GM12878 (cell line): ENCODE measurements at regions not wholly inside any gene's neighbourhood (a gene's known extent, or its start where the extent isn't known, plus 50 kb on each side); places are given as distances from the start of the nearest gene placed in this dataset.

ENCODE experiments used
- ATAC-seq: fragments of 200-7000 bp; cut with Tn5 transposase; 3 replicates; pipeline ENCODE4 v1.9.1; 2020; ENCODE audit warnings: mild to moderate bottlenecking, moderate library complexity
- BruUV-seq: library from RNA; stranded (reverse); fragments of 400-500 nt; replicated peaks from 2 replicates; lab custom pipeline; 2021; lab: Mats Ljungman, UMichigan
- CTCF ChIA-PET: fragments of 300-600 bp; sonication (Branson Sonifier 250); formaldehyde crosslinking; extraction: SDS; loops from one replicate; lab custom pipeline; 2021; ENCODE audit warnings: inconsistent platforms; lab: Yijun Ruan, JAX
- POLR2A ChIA-PET: fragments of 350-600 bp; formaldehyde crosslinking; extraction: SDS; loops from one replicate; lab custom pipeline; 2021; ENCODE audit warnings: inconsistent platforms; lab: Charles Lee
- RAD21 ChIA-PET: fragments of 300-600 bp; sonication (Branson Sonifier 250); formaldehyde crosslinking; loops from one replicate; lab custom pipeline; 2023; ENCODE audit warnings: antibody characterized with exemption; ENCODE audit not compliant: unreplicated experiment; lab: Charles Lee
- SMC1A ChIA-PET: fragments of 300-600 bp; sonication (Branson Sonifier 250); formaldehyde crosslinking; loops from one replicate; lab custom pipeline; 2023; ENCODE audit not compliant: unreplicated experiment, uncharacterized antibody; lab: Charles Lee
- DNase-seq: peaks from one replicate; pipeline ENCODE4 v3.0.0-alpha.2; 2011; ENCODE audit warnings: low read depth, low spot score
- FAIRE-seq: peaks from 3 replicates; lab custom pipeline; 2011; peaks lifted over from hg19 to GRCh38; lab: Jason Lieb, UNC
- H2AFZ ChIP-seq: 2 replicates; pipeline ENCODE4 v1.6.0; 2011; ENCODE audit warnings: low read depth, low read length, control low read depth; ENCODE audit not compliant: control insufficient read depth
- H3K27ac ChIP-seq: 2 replicates; pipeline ENCODE4 v1.5.1; 2011; ENCODE audit warnings: control low read depth; ENCODE audit not compliant: control insufficient read depth, insufficient read depth
- H3K27me3 ChIP-seq, 2 experiments: replicated peaks in 1 of 2; 2 replicates each; pipeline versions ENCODE4 v1.6.0 to v1.6.1; 2011; ENCODE audit warnings: low read length in 1 of 2; ENCODE audit not compliant: control insufficient read depth in 2 of 2, insufficient read depth in 2 of 2
- H3K36me3 ChIP-seq, 2 experiments: 2 replicates each; pipeline ENCODE4 v1.5.1; 2011; ENCODE audit warnings: low read length in 1 of 2; ENCODE audit not compliant: control insufficient read depth in 2 of 2, insufficient read depth in 2 of 2
- H3K4me1 ChIP-seq: 2 replicates; pipeline ENCODE4 v1.6.1; 2011; ENCODE audit warnings: mild to moderate bottlenecking, low read length, moderate library complexity, mixed read lengths; ENCODE audit not compliant: control insufficient read depth, insufficient read depth
- H3K4me2 ChIP-seq: 2 replicates; pipeline ENCODE4 v1.6.0; 2011; ENCODE audit warnings: control low read depth; ENCODE audit not compliant: control insufficient read depth, insufficient read depth
- H3K4me3 ChIP-seq: fragments of 200-600 bp; sonication (generic); 2 replicates; pipeline ENCODE4 v1.5.1; 2016
- H3K79me2 ChIP-seq: 2 replicates; pipeline ENCODE4 v1.6.0; 2011; ENCODE audit warnings: low read length; ENCODE audit not compliant: control insufficient read depth, insufficient read depth
- H3K9ac ChIP-seq: 2 replicates; pipeline ENCODE4 v1.8.0; 2011; ENCODE audit warnings: low read length, control low read depth, mixed read lengths; ENCODE audit not compliant: control insufficient read depth, insufficient read depth
- H3K9me3 ChIP-seq: replicated peaks from 3 replicates; pipeline ENCODE4 v1.5.1; 2011; ENCODE audit warnings: mild to moderate bottlenecking, low read length; ENCODE audit not compliant: control insufficient read depth, insufficient read depth
- H4K20me1 ChIP-seq: 2 replicates; pipeline ENCODE4 v1.6.0; 2011; ENCODE audit not compliant: control insufficient read depth, insufficient read depth
- ASH2L ChIP-seq: fragments of 300-600, 200-600 bp; sonication (generic); IDR thresholded peaks from 2 replicates; pipeline ENCODE4 v1.6.1; 2017; ENCODE audit warnings: low read depth, mild to moderate bottlenecking, borderline replicate concordance
- BHLHE40 ChIP-seq, 2 experiments: fragments of 450-650 bp in 1 of 2; IDR thresholded peaks; 2 replicates each; pipeline ENCODE4 v1.6.1; 2011 to 2017; ENCODE audit warnings: low read depth in 2 of 2, borderline replicate concordance in 1 of 2, improper control_type of control experiment in 1 of 2, low read length in 1 of 2, mild to moderate bottlenecking in 1 of 2
- FOS ChIP-seq: IDR thresholded peaks from 3 replicates; pipeline ENCODE4 v1.6.1; 2011; ENCODE audit warnings: borderline replicate concordance; ENCODE audit not compliant: insufficient read length; ENCODE audit errors: extremely low read depth
- NBN ChIP-seq: fragments of 450-650 bp; IDR thresholded peaks from 2 replicates; pipeline ENCODE4 v1.6.1; 2016
- NFXL1 ChIP-seq: fragments of 450-650 bp; IDR thresholded peaks from 2 replicates; pipeline ENCODE4 v1.6.1; 2017; ENCODE audit warnings: antibody characterized with exemption, mild to moderate bottlenecking, borderline replicate concordance
- SIX5 ChIP-seq: IDR thresholded peaks from 2 replicates; pipeline ENCODE4 v1.6.1; 2011; ENCODE audit warnings: mild to moderate bottlenecking, low read depth, low read length, moderate library complexity; ENCODE audit not compliant: severe bottlenecking
- SMAD5 ChIP-seq: IDR thresholded peaks from 2 replicates; pipeline ENCODE4 v1.6.1; 2016; ENCODE audit warnings: antibody characterized with exemption, low read depth
- SMARCA5 ChIP-seq: fragments of 450-650 bp; IDR thresholded peaks from 2 replicates; pipeline ENCODE4 v1.6.1; 2017; ENCODE audit warnings: mild to moderate bottlenecking
- STAT1 ChIP-seq: fragments of 450-650 bp; conservative IDR thresholded peaks from 2 replicates; pipeline ENCODE4 v1.6.1; 2014; ENCODE audit warnings: antibody characterized with exemption, mild to moderate bottlenecking
- ZNF24 ChIP-seq: fragments of 450-650 bp; IDR thresholded peaks from 2 replicates; pipeline ENCODE4 v1.6.1; 2017; ENCODE audit warnings: antibody characterized with exemption, mild to moderate bottlenecking
- ZSCAN29 ChIP-seq: fragments of 450-650 bp; IDR thresholded peaks from 2 replicates; pipeline ENCODE4 v1.6.1; 2017; ENCODE audit warnings: mild to moderate bottlenecking, moderate library complexity
- WGBS: methylation state at CpG from one replicate; pipeline ENCODE4 v1.1.6; 2016; ENCODE audit warnings: low lambda C conversion rate; ENCODE audit not compliant: insufficient replicate concordance, insufficient coverage; ENCODE audit errors: missing lambda C conversion rate; 5-methylcytosine and 5-hydroxymethylcytosine counted together
- in situ Hi-C: fragments of 300-500 bp; cut with MboI; formaldehyde crosslinking; loops from 9 replicates; pipeline ENCODE4 v1.14.3; 2018; ENCODE audit warnings: mixed read lengths
- intact Hi-C: fragments of 100-400 bp; cut with micrococcal nuclease; formaldehyde crosslinking; loops from one replicate; pipeline ENCODE4 v1.14.2; 2022; ENCODE audit not compliant: unreplicated experiment
- TF ChIP-seq, protein P1 (sequence below): IDR thresholded peaks from 2 replicates; pipeline ENCODE4 v1.6.1; 2012; ENCODE audit warnings: low read depth, low read length, improper control_type of control experiment
- TF ChIP-seq, protein P2 (sequence below): fragments of 150-350 bp; IDR thresholded peaks from 2 replicates; pipeline ENCODE4 v1.6.1; 2014; ENCODE audit warnings: mild to moderate bottlenecking, low read depth, low read length
- TF ChIP-seq, protein P3 (sequence below): IDR thresholded peaks from 2 replicates; pipeline ENCODE4 v1.6.1; 2012; ENCODE audit warnings: improper control_type of control experiment, low read depth, low read length; ENCODE audit not compliant: insufficient replicate concordance

DNA sequence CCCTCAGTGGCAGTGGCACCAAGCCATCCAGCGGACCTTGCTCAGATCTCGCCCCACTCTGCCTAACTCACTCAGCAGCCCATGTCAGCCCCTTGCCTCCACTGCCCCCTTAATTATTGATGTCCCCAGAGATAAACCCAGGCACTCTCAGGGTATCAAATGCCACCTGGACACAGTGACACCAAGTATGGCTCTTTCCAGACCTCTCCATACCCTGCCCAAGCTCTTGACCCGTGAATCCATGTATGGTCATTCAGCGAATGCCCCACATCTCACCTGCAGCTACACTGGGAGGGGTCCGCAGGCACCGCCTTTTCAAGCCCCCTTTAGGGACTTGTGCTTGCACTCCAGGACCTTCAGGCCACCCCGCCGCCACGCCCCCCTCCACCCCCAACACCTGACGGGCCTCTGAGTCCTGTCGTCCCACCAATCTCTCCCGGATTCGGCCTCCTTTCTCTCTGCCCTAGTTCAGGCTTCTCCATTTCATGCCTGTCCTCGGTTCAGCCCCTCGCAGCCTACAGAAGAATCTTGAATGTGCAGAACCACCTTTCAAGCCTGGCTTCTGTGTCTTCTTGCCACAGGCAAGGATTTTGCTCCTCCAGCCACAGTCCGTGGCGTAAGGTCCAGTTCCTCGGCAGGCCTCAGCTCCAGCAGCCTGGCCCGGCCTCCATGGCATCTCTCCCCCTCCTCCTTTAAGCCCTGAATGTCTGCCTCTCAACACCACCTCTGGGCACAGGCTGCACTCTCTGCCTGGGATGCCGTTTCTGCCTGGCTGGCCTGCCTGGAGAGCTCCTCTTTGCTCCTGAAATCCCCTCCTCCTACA is 54.1 kb upstream of the ODC1 start:
- ChIA-PET RAD21 (no interaction called here), CTCF (interaction anchor here (0.6 kb wide), 1 partner anchor 714 kb away, joined by 3 read pairs; no protein-coding TSS in a partner anchor), SMC1A (no interaction called here), POLR2A (no interaction called here)
- no peak overlapping the region for H3K4me3 ChIP-seq
- H2AFZ ChIP-seq, result no peak overlapping the region
- no peaks in the 10 kb centered on the region for H3K4me1 ChIP-seq
- no TSS peak for BruUV-seq
- 34% methylated on average over 13 of the region's 20 CpGs for WGBS
- intact Hi-C loops (no loop called here), in situ Hi-C loops (no loop called here)
- H3K9me3 ChIP-seq, result no peaks in the 10 kb centered on the region
- DNase-seq (no peak), ATAC-seq (no peak), FAIRE-seq (no peak)
- H4K20me1 ChIP-seq, result no peaks in the 10 kb centered on the region
- no peak overlapping the region for H3K27ac ChIP-seq
- H3K36me3 ChIP-seq, result no peaks in the 10 kb centered on the region
- TF ChIP-seq, protein P1, sequence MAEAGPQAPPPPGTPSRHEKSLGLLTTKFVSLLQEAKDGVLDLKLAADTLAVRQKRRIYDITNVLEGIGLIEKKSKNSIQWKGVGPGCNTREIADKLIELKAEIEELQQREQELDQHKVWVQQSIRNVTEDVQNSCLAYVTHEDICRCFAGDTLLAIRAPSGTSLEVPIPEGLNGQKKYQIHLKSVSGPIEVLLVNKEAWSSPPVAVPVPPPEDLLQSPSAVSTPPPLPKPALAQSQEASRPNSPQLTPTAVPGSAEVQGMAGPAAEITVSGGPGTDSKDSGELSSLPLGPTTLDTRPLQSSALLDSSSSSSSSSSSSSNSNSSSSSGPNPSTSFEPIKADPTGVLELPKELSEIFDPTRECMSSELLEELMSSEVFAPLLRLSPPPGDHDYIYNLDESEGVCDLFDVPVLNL, result no peak
- TF ChIP-seq ZNF24 (no peak), SMAD5 (no peak), STAT1 (no peak), BHLHE40 (IDR thresholded peaks at IDR 0.05; ENCODE audit: borderline replicate concordance in 1 of 2, low read depth in 2 of 2, low read length in 1 of 2) (no peak), ASH2L (no peak), NFXL1 (no peak), ZSCAN29 (no peak), SIX5 (no peak), FOS (no peak), NBN (no peak), SMARCA5 (no peak)
- TF ChIP-seq, protein P2, sequence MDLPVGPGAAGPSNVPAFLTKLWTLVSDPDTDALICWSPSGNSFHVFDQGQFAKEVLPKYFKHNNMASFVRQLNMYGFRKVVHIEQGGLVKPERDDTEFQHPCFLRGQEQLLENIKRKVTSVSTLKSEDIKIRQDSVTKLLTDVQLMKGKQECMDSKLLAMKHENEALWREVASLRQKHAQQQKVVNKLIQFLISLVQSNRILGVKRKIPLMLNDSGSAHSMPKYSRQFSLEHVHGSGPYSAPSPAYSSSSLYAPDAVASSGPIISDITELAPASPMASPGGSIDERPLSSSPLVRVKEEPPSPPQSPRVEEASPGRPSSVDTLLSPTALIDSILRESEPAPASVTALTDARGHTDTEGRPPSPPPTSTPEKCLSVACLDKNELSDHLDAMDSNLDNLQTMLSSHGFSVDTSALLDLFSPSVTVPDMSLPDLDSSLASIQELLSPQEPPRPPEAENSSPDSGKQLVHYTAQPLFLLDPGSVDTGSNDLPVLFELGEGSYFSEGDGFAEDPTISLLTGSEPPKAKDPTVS, result no peak
- TF ChIP-seq, protein P3, sequence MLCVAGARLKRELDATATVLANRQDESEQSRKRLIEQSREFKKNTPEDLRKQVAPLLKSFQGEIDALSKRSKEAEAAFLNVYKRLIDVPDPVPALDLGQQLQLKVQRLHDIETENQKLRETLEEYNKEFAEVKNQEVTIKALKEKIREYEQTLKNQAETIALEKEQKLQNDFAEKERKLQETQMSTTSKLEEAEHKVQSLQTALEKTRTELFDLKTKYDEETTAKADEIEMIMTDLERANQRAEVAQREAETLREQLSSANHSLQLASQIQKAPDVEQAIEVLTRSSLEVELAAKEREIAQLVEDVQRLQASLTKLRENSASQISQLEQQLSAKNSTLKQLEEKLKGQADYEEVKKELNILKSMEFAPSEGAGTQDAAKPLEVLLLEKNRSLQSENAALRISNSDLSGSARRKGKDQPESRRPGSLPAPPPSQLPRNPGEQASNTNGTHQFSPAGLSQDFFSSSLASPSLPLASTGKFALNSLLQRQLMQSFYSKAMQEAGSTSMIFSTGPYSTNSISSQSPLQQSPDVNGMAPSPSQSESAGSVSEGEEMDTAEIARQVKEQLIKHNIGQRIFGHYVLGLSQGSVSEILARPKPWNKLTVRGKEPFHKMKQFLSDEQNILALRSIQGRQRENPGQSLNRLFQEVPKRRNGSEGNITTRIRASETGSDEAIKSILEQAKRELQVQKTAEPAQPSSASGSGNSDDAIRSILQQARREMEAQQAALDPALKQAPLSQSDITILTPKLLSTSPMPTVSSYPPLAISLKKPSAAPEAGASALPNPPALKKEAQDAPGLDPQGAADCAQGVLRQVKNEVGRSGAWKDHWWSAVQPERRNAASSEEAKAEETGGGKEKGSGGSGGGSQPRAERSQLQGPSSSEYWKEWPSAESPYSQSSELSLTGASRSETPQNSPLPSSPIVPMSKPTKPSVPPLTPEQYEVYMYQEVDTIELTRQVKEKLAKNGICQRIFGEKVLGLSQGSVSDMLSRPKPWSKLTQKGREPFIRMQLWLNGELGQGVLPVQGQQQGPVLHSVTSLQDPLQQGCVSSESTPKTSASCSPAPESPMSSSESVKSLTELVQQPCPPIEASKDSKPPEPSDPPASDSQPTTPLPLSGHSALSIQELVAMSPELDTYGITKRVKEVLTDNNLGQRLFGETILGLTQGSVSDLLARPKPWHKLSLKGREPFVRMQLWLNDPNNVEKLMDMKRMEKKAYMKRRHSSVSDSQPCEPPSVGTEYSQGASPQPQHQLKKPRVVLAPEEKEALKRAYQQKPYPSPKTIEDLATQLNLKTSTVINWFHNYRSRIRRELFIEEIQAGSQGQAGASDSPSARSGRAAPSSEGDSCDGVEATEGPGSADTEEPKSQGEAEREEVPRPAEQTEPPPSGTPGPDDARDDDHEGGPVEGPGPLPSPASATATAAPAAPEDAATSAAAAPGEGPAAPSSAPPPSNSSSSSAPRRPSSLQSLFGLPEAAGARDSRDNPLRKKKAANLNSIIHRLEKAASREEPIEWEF, result no peak
- H3K79me2 ChIP-seq, result no peaks in the 10 kb centered on the region
- H3K4me2 ChIP-seq, result no peak overlapping the region
- H3K9ac ChIP-seq, result no peak overlapping the region
- peaks cover 0 to 1% of the 10 kb centered on the region in 2 experiments; a peak in 3 of 4 replicates for H3K27me3 ChIP-seq
